Tongue (tissue), 1 donor: ENCODE measurements at regions not wholly inside any gene's neighbourhood (a gene's known extent, or its start where the extent isn't known, plus 50 kb on each side); places are given as distances from the start of the nearest gene placed in this dataset.
"Not testable (repeated sequence)": the region's sequence is repeated elsewhere in the genome, so short reads cannot be mapped to it uniquely, and the experiment has no call there.

ENCODE experiments used
- DNase-seq: peaks from one replicate; pipeline ENCODE4 v3.0.0-alpha.2; 2015

- no peak for DNase-seq
Measured at GRCh38 chrY:8151561-8151960, 1185.7 kb upstream of the TSPY4 start.

GRCh38 chrY:8128578-8128977 lies 1208.7 kb upstream of the TSPY4 start:
- DNase-seq, result no peak

GRCh38 chrY:8125907-8126571 lies 1211.2 kb upstream of the TSPY4 start:
- no peak for DNase-seq

GRCh38 chrY:8121825-8122224 lies 1210.3 kb upstream of the AMELY start:
- no peak for DNase-seq

- DNase-seq, result no peak
Measured at GRCh38 chrY:8094429-8094828, 1182.9 kb upstream of the AMELY start.

GRCh38 chrY:8092926-8093325 lies 1181.4 kb upstream of the AMELY start:
- DNase-seq, result no peak

- DNase-seq, result no peak
Measured at GRCh38 chrY:8085925-8086324, 1174.4 kb upstream of the AMELY start.

- DNase-seq, result no peak
Measured at GRCh38 chrY:8084192-8084591, 1172.6 kb upstream of the AMELY start.

GRCh38 chrY:8081151-8081550 lies 1169.6 kb upstream of the AMELY start:
- no peak for DNase-seq

- DNase-seq, result no peak
Measured at GRCh38 chrY:8065220-8065619, 1153.7 kb upstream of the AMELY start.

GRCh38 chrY:8064500-8064899 lies 1152.9 kb upstream of the AMELY start:
- DNase-seq, result no peak

- no peak for DNase-seq
Measured at GRCh38 chrY:8063973-8064372, 1152.4 kb upstream of the AMELY start.

GRCh38 chrY:8058613-8059012 lies 1147.1 kb upstream of the AMELY start:
- DNase-seq, result no peak

- no peak for DNase-seq
Measured at GRCh38 chrY:8051340-8051739, 1139.8 kb upstream of the AMELY start.

- DNase-seq, result no peak
Measured at GRCh38 chrY:8041238-8041637, 1129.7 kb upstream of the AMELY start.

GRCh38 chrY:8036563-8036962 lies 1125.0 kb upstream of the AMELY start:
- DNase-seq, result no peak

- DNase-seq, result no peak
Measured at GRCh38 chrY:8035653-8036052, 1124.1 kb upstream of the AMELY start.

- no peak for DNase-seq
Measured at GRCh38 chrY:8034673-8035072, 1123.1 kb upstream of the AMELY start.

GRCh38 chrY:8033200-8033599 lies 1121.6 kb upstream of the AMELY start:
- DNase-seq, result no peak

- no peak for DNase-seq
Measured at GRCh38 chrY:8020540-8020939, 1109.0 kb upstream of the AMELY start.

GRCh38 chrY:8011515-8011914 lies 1100.0 kb upstream of the AMELY start:
- no peak for DNase-seq

GRCh38 chrY:8004196-8004595 lies 1092.6 kb upstream of the AMELY start:
- DNase-seq, result no peak

GRCh38 chrY:7996726-7997125 lies 1085.2 kb upstream of the AMELY start:
- DNase-seq, result no peak

- DNase-seq, result not testable (repeated sequence)
Measured at GRCh38 chrY:7994781-7995180, 1083.2 kb upstream of the AMELY start.

GRCh38 chrY:7979770-7980169 lies 1068.2 kb upstream of the AMELY start:
- no peak for DNase-seq
